KMS-11 (cell line): ENCODE measurements at regions not wholly inside any gene's neighbourhood (a gene's known extent, or its start where the extent isn't known, plus 50 kb on each side); places are given as distances from the start of the nearest gene placed in this dataset.

ENCODE experiments used
- H2AFZ ChIP-seq: fragments of 200-600 bp; sonication (generic); 2 replicates; pipeline ENCODE4 v1.6.1; 2016; ENCODE audit warnings: antibody characterized with exemption, mixed run types, low read depth
- H3K27ac ChIP-seq: fragments of 200-600 bp; sonication (generic); 2 replicates; pipeline ENCODE4 v1.6.1; 2016; ENCODE audit warnings: mild to moderate bottlenecking, mixed run types
- H3K27me3 ChIP-seq: fragments of 200-600 bp; sonication (generic); 2 replicates; pipeline ENCODE4 v1.6.1; 2017; ENCODE audit warnings: mild to moderate bottlenecking, low read depth, mixed run types, moderate library complexity; ENCODE audit not compliant: insufficient read depth
- H3K36me3 ChIP-seq: fragments of 200-600 bp; sonication (generic); 2 replicates; pipeline ENCODE4 v1.6.1; 2017; ENCODE audit warnings: mild to moderate bottlenecking, mixed run types; ENCODE audit not compliant: insufficient read depth
- H3K4me1 ChIP-seq: fragments of 200-600 bp; sonication (generic); 2 replicates; pipeline ENCODE4 v1.6.1; 2016; ENCODE audit warnings: mild to moderate bottlenecking, low read depth, mixed run types; ENCODE audit not compliant: poor library complexity, severe bottlenecking
- H3K4me2 ChIP-seq: fragments of 200-600 bp; sonication (generic); 2 replicates; pipeline ENCODE4 v1.7.0; 2016; ENCODE audit warnings: mild to moderate bottlenecking, mixed run types
- H3K4me3 ChIP-seq: fragments of 200-600 bp; sonication (generic); IDR thresholded peaks from 2 replicates; pipeline ENCODE4 v1.6.1; 2017; ENCODE audit warnings: low read depth, low read length, mixed read lengths; ENCODE audit not compliant: insufficient read depth
- H3K79me2 ChIP-seq: fragments of 200-600 bp; sonication (generic); 2 replicates; pipeline ENCODE4 v1.6.1; 2016; ENCODE audit warnings: low read depth, mixed run types; ENCODE audit not compliant: insufficient read depth
- H3K9ac ChIP-seq: fragments of 200-600 bp; sonication (generic); 2 replicates; pipeline ENCODE4 v1.6.1; 2016; ENCODE audit warnings: mild to moderate bottlenecking, mixed run types
- H4K20me1 ChIP-seq: fragments of 200-600 bp; sonication (generic); 2 replicates; pipeline ENCODE4 v1.6.1; 2016; ENCODE audit warnings: mild to moderate bottlenecking, mixed run types; ENCODE audit not compliant: insufficient read depth
- CTCF ChIP-seq: fragments of 200-600 bp; sonication (generic); conservative IDR thresholded peaks from 2 replicates; pipeline ENCODE4 v1.6.1; 2017; ENCODE audit warnings: low read depth, mild to moderate bottlenecking, antibody characterized with exemption, low read length, moderate library complexity, mixed read lengths

- H3K4me1 ChIP-seq = no peaks in the 10 kb centered on the region
- H4K20me1 ChIP-seq = no peaks in the 10 kb centered on the region
- no peak overlapping the region for H3K27ac ChIP-seq
- no peaks in the 10 kb centered on the region for H3K27me3 ChIP-seq
- no peak for TF ChIP-seq CTCF
- H3K4me2 ChIP-seq = no peak overlapping the region
- H2AFZ ChIP-seq = no peak overlapping the region
- no peaks in the 10 kb centered on the region for H3K36me3 ChIP-seq
- no peak overlapping the region for H3K9ac ChIP-seq
- no peaks in the 10 kb centered on the region for H3K79me2 ChIP-seq
- no peak overlapping the region for H3K4me3 ChIP-seq
These were observed 154.1 kb upstream of the RBBP8 start for GRCh38 chr18:22778996-22779395.

GRCh38 chr18:22783245-22783644 is 149.9 kb upstream of the RBBP8 start:
- Histone ChIP-seq H3K79me2 (no peaks in the 10 kb centered on the region), H3K27me3 (no peaks in the 10 kb centered on the region), H3K9ac (no peak overlapping the region), H3K4me1 (no peaks in the 10 kb centered on the region), H3K4me3 (no peak overlapping the region), H3K4me2 (no peak overlapping the region), H3K27ac (no peak overlapping the region), H4K20me1 (no peaks in the 10 kb centered on the region), H2AFZ (no peak overlapping the region), H3K36me3 (no peaks in the 10 kb centered on the region)
- TF ChIP-seq CTCF = no peak

- Histone ChIP-seq H3K4me1 (no peaks in the 10 kb centered on the region), H2AFZ (no peak overlapping the region), H4K20me1 (no peaks in the 10 kb centered on the region), H3K4me2 (no peak overlapping the region), H3K27me3 (no peaks in the 10 kb centered on the region), H3K27ac (no peak overlapping the region), H3K9ac (no peak overlapping the region), H3K4me3 (no peak overlapping the region), H3K79me2 (no peaks in the 10 kb centered on the region), H3K36me3 (no peaks in the 10 kb centered on the region)
- no peak for TF ChIP-seq CTCF
These were observed 149.5 kb upstream of the RBBP8 start for GRCh38 chr18:22783662-22784076.

GRCh38 chr18:22789052-22789451 is 144.1 kb upstream of the RBBP8 start:
- no peak overlapping the region for H3K4me3 ChIP-seq
- H3K27me3 ChIP-seq = no peaks in the 10 kb centered on the region
- TF ChIP-seq CTCF = no peak
- H4K20me1 ChIP-seq = no peaks in the 10 kb centered on the region
- no peak overlapping the region for H3K9ac ChIP-seq
- no peak overlapping the region for H3K4me2 ChIP-seq
- no peaks in the 10 kb centered on the region for H3K4me1 ChIP-seq
- no peak overlapping the region for H2AFZ ChIP-seq
- no peaks in the 10 kb centered on the region for H3K36me3 ChIP-seq
- no peaks in the 10 kb centered on the region for H3K79me2 ChIP-seq
- no peak overlapping the region for H3K27ac ChIP-seq
